Ecto neural progenitor cell (in vitro differentiated cells): ENCODE measurements at regions not wholly inside any gene's neighbourhood (a gene's known extent, or its start where the extent isn't known, plus 50 kb on each side); places are given as distances from the start of the nearest gene placed in this dataset.
"Not testable (repeated sequence)": the region's sequence is repeated elsewhere in the genome, so short reads cannot be mapped to it uniquely, and the experiment has no call there.

Experiments
- DNase-seq: peaks from one replicate; pipeline ENCODE4 v3.0.0-alpha.2; 2018; ENCODE audit warnings: low spot score

- DNase-seq: no peak
These were observed 195.5 kb downstream of the ETV1 start for GRCh38 chr7:13793926-13794325.

- no peak for DNase-seq
These were observed 194.9 kb downstream of the ETV1 start for GRCh38 chr7:13794581-13794980.

- DNase-seq: no peak
These were observed 191.9 kb downstream of the ETV1 start for GRCh38 chr7:13797545-13797944.

- DNase-seq: no peak
These were observed 188.6 kb downstream of the ETV1 start for GRCh38 chr7:13800694-13801448.

GRCh38 chr7:13801669-13802068 lies 187.8 kb downstream of the ETV1 start:
- DNase-seq: no peak

- DNase-seq: no peak
These were observed 186.8 kb downstream of the ETV1 start for GRCh38 chr7:13802651-13803050.

- no peak for DNase-seq
These were observed 186.3 kb downstream of the ETV1 start for GRCh38 chr7:13803134-13803533.

GRCh38 chr7:13806089-13806867 lies 183.2 kb downstream of the ETV1 start:
- not testable (repeated sequence) for DNase-seq

GRCh38 chr7:13817230-13817629 lies 172.2 kb downstream of the ETV1 start:
- DNase-seq: not testable (repeated sequence)

- DNase-seq: no peak
These were observed 168.2 kb downstream of the ETV1 start for GRCh38 chr7:13821152-13821787.

GRCh38 chr7:13822678-13823077 lies 166.8 kb downstream of the ETV1 start:
- DNase-seq: no peak

- no peak for DNase-seq
These were observed 162.7 kb downstream of the ETV1 start for GRCh38 chr7:13826752-13827151.

- no peak for DNase-seq
These were observed 161.8 kb downstream of the ETV1 start for GRCh38 chr7:13827716-13828115.

GRCh38 chr7:13829231-13829630 lies 160.2 kb downstream of the ETV1 start:
- DNase-seq: no peak

- no peak for DNase-seq
These were observed 159.3 kb downstream of the ETV1 start for GRCh38 chr7:13829914-13830900.

GRCh38 chr7:13832346-13832745 lies 157.1 kb downstream of the ETV1 start:
- no peak for DNase-seq

GRCh38 chr7:13834328-13834761 lies 155.1 kb downstream of the ETV1 start:
- DNase-seq: no peak

GRCh38 chr7:13835442-13835841 lies 154.0 kb downstream of the ETV1 start:
- peak; percentile 50 for DNase-seq

GRCh38 chr7:13839063-13839462 lies 150.4 kb downstream of the ETV1 start:
- DNase-seq: no peak
